Lung microvascular endothelial cell (primary cell): ENCODE measurements at regions not wholly inside any gene's neighbourhood (a gene's known extent, or its start where the extent isn't known, plus 50 kb on each side); places are given as distances from the start of the nearest gene placed in this dataset.
"Not testable (repeated sequence)": the region's sequence is repeated elsewhere in the genome, so short reads cannot be mapped to it uniquely, and the experiment has no call there.

Source experiments
- DNase-seq, 2 donors: peaks; one replicate each; pipeline versions ENCODE4 v3.0.0 to v3.0.0-alpha.2; 2010; ENCODE audit warnings: low read depth in 2 of 2

- DNase-seq = no peak
Measured at GRCh38 chr4:94152466-94152865, 55.2 kb upstream of the SMARCAD1 start.

GRCh38 chr4:94155404-94155803 is 52.3 kb upstream of the SMARCAD1 start:
- DNase-seq = not testable (repeated sequence)

DNA sequence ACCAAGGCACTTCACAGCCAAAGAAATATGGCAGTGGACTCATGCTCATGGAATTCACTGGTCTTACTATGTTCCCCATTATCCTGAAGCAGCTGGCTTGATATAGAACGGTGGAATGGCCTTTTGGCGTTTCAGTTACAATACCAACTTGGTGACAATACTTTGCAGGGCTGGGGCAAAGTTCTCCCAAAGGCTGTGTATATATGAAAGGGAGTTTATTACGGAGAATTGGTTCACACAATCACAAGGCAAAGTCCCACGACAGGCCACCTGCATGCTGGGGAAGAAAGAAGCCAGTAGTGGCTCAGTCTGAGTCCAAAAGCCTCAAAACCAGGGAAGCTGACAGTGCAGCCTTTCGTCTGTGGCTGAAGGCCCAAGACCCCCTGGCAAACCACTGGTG is 50.8 kb upstream of the SMARCAD1 start:
- DNase-seq = no peak
